Caco-2 (cell line): ENCODE measurements at regions not wholly inside any gene's neighbourhood (a gene's known extent, or its start where the extent isn't known, plus 50 kb on each side); places are given as distances from the start of the nearest gene placed in this dataset.

Experiments
- BruUV-seq: library from RNA; stranded (reverse); fragments of 400-500 nt; replicated peaks from 2 replicates; lab custom pipeline; 2021; lab: Mats Ljungman, UMichigan
- CTCF ChIA-PET: fragments of 300-600 bp; sonication (Branson Sonifier 250); formaldehyde crosslinking; loops from one replicate; lab custom pipeline; 2022; ENCODE audit warnings: antibody characterized with exemption; lab: Charles Lee
- POLR2A ChIA-PET: fragments of 300-600 bp; sonication (Branson Sonifier 250); formaldehyde crosslinking; loops from one replicate; lab custom pipeline; 2022; ENCODE audit warnings: antibody characterized with exemption; lab: Charles Lee
- DNase-seq, 2 experiments: peaks; one replicate each; pipeline versions ENCODE4 v3.0.0 to v3.0.0-alpha.2; 2020 to 2022
- H3K27me3 ChIP-seq: replicated peaks from 2 replicates; pipeline ENCODE4 v1.6.0; 2011; ENCODE audit warnings: low read length; ENCODE audit not compliant: control insufficient read depth, insufficient read depth
- H3K36me3 ChIP-seq: 2 replicates; pipeline ENCODE4 v1.5.1; 2011; ENCODE audit warnings: low read length; ENCODE audit not compliant: control insufficient read depth, insufficient read depth
- H3K4me1 ChIP-seq: fragments of 250-450 bp; sonication (Bioruptor Pico); 2 replicates; pipeline ENCODE4 v1.5.1; 2020; ENCODE audit warnings: mild to moderate bottlenecking
- H3K4me3 ChIP-seq: 2 replicates; pipeline ENCODE4 v1.5.1; 2011; ENCODE audit warnings: low read depth, mild to moderate bottlenecking, control low read depth, low read length
- H3K9me3 ChIP-seq: fragments of 250-450 bp; sonication (Bioruptor Pico); 2 replicates; pipeline ENCODE4 v1.5.1; 2020; ENCODE audit warnings: mild to moderate bottlenecking, moderate library complexity
- H3K27ac Mint-ChIP-seq: one replicate; pipeline ENCODE4 v1.8.0; 2022; ENCODE audit warnings: mixed read lengths; ENCODE audit not compliant: unreplicated experiment
- H3K27me3 Mint-ChIP-seq: one replicate; pipeline ENCODE4 v1.8.0; 2022; ENCODE audit warnings: mixed read lengths; ENCODE audit not compliant: insufficient read depth, unreplicated experiment
- H3K36me3 Mint-ChIP-seq: one replicate; pipeline ENCODE4 v1.8.0; 2022; ENCODE audit warnings: mild to moderate bottlenecking, mixed read lengths; ENCODE audit not compliant: insufficient read depth, unreplicated experiment
- H3K4me1 Mint-ChIP-seq: one replicate; pipeline ENCODE4 v1.8.0; 2022; ENCODE audit warnings: low read depth, mixed read lengths; ENCODE audit not compliant: unreplicated experiment
- H3K4me3 Mint-ChIP-seq: one replicate; pipeline ENCODE4 v1.8.0; 2022; ENCODE audit warnings: mild to moderate bottlenecking, moderate library complexity, mixed read lengths; ENCODE audit not compliant: unreplicated experiment
- H3K9me3 Mint-ChIP-seq: one replicate; pipeline ENCODE4 v1.8.0; 2022; ENCODE audit warnings: mixed read lengths; ENCODE audit not compliant: unreplicated experiment
- CTCF ChIP-seq, 2 experiments: fragments of 200-600 bp in 1 of 2; IDR thresholded peaks; 1 replicate in 1 of 2; 2 replicates in 1 of 2; pipeline versions ENCODE4 v1.5.1 to v1.8.0; 2011 to 2022; ENCODE audit warnings: antibody characterized with exemption in 1 of 2, control low read depth in 1 of 2, inconsistent platforms in 1 of 2, low read depth in 1 of 2, low read length in 1 of 2, mild to moderate bottlenecking in 1 of 2, moderate library complexity in 1 of 2; ENCODE audit not compliant: insufficient read depth in 1 of 2, severe bottlenecking in 1 of 2, unreplicated experiment in 1 of 2
- intact Hi-C: fragments of 100-400 bp; cut with micrococcal nuclease; formaldehyde crosslinking; loops from one replicate; pipeline ENCODE4 v1.10.0; 2022; ENCODE audit not compliant: unreplicated experiment

DNA sequence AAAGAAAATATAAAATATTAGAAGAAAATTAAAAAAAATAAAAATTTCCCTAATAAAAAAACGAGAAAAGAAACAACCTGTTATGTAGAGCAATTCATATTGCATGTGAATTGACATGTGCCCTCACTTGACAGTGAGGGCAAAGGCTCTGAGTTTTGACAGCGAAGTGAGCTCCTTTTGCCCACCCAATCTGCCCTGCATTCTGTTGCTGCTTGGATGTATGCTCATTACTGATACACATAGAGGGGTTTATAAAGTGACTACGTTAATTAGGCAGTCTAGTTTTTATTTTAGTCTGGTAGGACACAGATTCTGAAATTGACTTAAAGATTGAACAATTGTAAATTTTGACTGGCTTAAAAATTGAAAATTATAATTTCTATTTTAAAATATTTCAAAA is 949.4 kb downstream of the TLE4 start:
- no peaks in the 10 kb centered on the region for H3K36me3 ChIP-seq
- CTCF ChIA-PET: no interaction called here
- H3K27me3 ChIP-seq: no peaks in the 10 kb centered on the region
- DNase-seq: no peak
- POLR2A ChIA-PET: no interaction called here
- Mint-ChIP-seq H3K9me3 (no peaks in the 10 kb centered on the region), H3K27ac (no peak overlapping the region), H3K27me3 (peaks cover 2% of the 10 kb centered on the region), H3K4me1 (no peaks in the 10 kb centered on the region), H3K4me3 (no peak overlapping the region), H3K36me3 (no peaks in the 10 kb centered on the region)
- no peak overlapping the region for H3K4me3 ChIP-seq
- H3K9me3 ChIP-seq: no peaks in the 10 kb centered on the region
- TF ChIP-seq CTCF (IDR thresholded peaks at IDR 0.05; ENCODE audit: insufficient read depth in 1 of 2, low read depth in 1 of 2, low read length in 1 of 2, severe bottlenecking in 1 of 2, unreplicated experiment in 1 of 2): no peak
- BruUV-seq: no TSS peak
- H3K4me1 ChIP-seq: no peaks in the 10 kb centered on the region
- intact Hi-C loops: no loop called here

- Histone ChIP-seq H3K4me1 (no peaks in the 10 kb centered on the region), H3K9me3 (no peaks in the 10 kb centered on the region), H3K27me3 (no peaks in the 10 kb centered on the region), H3K4me3 (no peak overlapping the region), H3K36me3 (no peaks in the 10 kb centered on the region)
- no peaks in the 10 kb centered on the region for H3K4me1 Mint-ChIP-seq
- CTCF ChIA-PET: no interaction called here
- no peak overlapping the region for H3K27ac Mint-ChIP-seq
- BruUV-seq: no TSS peak
- H3K36me3 Mint-ChIP-seq: no peaks in the 10 kb centered on the region
- H3K27me3 Mint-ChIP-seq: peaks cover 2% of the 10 kb centered on the region
- H3K9me3 Mint-ChIP-seq: no peaks in the 10 kb centered on the region
- no peak overlapping the region for H3K4me3 Mint-ChIP-seq
- POLR2A ChIA-PET: no interaction called here
- intact Hi-C loops: no loop called here
- no peak for DNase-seq
- no peak for TF ChIP-seq CTCF (IDR thresholded peaks at IDR 0.05; ENCODE audit: insufficient read depth in 1 of 2, low read depth in 1 of 2, low read length in 1 of 2, severe bottlenecking in 1 of 2, unreplicated experiment in 1 of 2)
These were observed 948.5 kb downstream of the TLE4 start for GRCh38 chr9:80520231-80520630.

DNA sequence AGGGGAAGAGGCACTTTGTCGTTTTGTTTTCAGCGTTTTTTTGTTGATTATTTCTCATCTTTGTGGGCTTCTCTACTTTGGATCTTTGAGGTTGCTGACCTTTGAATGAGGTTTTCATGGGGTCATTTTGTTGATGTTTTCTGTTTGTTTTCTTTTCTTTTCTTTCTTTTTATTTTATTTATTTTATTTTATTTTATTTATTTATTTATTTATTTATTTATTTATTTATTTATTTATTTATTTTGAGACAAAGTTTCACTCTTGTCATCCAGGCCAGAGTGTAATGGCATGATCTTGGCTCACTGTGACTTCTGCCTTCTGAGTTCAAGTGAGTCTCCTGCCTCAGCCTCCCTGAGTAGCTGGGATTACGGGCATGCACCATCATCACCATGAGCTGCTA is 946.7 kb downstream of the TLE4 start:
- Histone ChIP-seq H3K4me1 (no peaks in the 10 kb centered on the region), H3K36me3 (no peaks in the 10 kb centered on the region), H3K27me3 (no peaks in the 10 kb centered on the region), H3K4me3 (no peak overlapping the region), H3K9me3 (no peaks in the 10 kb centered on the region)
- Mint-ChIP-seq H3K9me3 (no peaks in the 10 kb centered on the region), H3K4me3 (no peak overlapping the region), H3K27ac (no peak overlapping the region), H3K36me3 (no peaks in the 10 kb centered on the region), H3K27me3 (peaks cover 2% of the 10 kb centered on the region), H3K4me1 (no peaks in the 10 kb centered on the region)
- DNase-seq: no peak
- ChIA-PET POLR2A (no interaction called here), CTCF (no interaction called here)
- intact Hi-C loops: no loop called here
- no peak for TF ChIP-seq CTCF (IDR thresholded peaks at IDR 0.05; ENCODE audit: insufficient read depth in 1 of 2, low read depth in 1 of 2, low read length in 1 of 2, severe bottlenecking in 1 of 2, unreplicated experiment in 1 of 2)
- BruUV-seq: no TSS peak
